ENCODE measurements at regions not wholly inside any gene's neighbourhood (a gene's known extent, or its start where the extent isn't known, plus 50 kb on each side); places are given as distances from the start of the nearest gene placed in this dataset.

GRCh38 chr6:76166874-76167273, 94.4 kb upstream of the IMPG1 start:
- TF ChIP-seq EZH2phosphoT487 (IDR thresholded peaks at IDR 0.05; ENCODE audit: borderline replicate concordance, low read length) (no peak), CTCF (IDR thresholded peaks at IDR 0.05; ENCODE audit: low read depth, low read length, poor library complexity, severe bottlenecking) (no peak)

All from DOHH2 (cell line).